Right ventricle myocardium inferior (tissue), 1 donor: ENCODE measurements at regions not wholly inside any gene's neighbourhood (a gene's known extent, or its start where the extent isn't known, plus 50 kb on each side); places are given as distances from the start of the nearest gene placed in this dataset.
A peak's percentile ranks its signal among the peaks of the same experiment; 100 is the strongest.

ENCODE experiments used
- ATAC-seq: fragments of 200-7000 bp; cut with Tn5 transposase; one replicate; pipeline ENCODE4 v1.9.1; 2020; ENCODE audit warnings: mild to moderate bottlenecking, moderate library complexity
- DNase-seq: peaks from one replicate; pipeline ENCODE4 v3.0.0; 2021; ENCODE audit errors: missing footprints
- intact Hi-C: fragments of 100-400 bp; cut with DNase I; formaldehyde crosslinking; loops from one replicate; pipeline ENCODE4 v1.11.0; 2022
- donor health status: DM: no; HTN: yes; CAD: no; lungs with severe emphysema.

DNA sequence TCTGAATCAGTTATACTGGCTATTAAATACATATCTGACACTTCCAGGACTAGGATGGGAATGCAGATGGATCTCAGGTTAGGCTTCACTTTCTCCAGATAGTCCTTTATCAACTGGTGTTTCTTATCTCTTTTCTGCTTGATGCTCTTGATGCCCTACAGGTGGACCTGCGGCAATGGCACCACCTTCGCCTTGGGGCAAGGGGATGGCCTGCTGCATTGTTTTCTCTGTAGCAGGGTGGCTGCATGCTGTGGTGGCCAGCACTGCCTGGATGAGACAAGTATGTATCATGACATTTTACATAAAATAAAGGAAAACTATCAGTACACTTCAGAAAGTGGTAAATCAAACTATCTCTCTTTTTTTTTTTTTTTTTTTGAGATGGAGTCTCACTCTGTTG lies 217.7 kb upstream of the ZP4 start:
- intact Hi-C loops = no loop called here
- ATAC-seq = no peak
- DNase-seq = peak; percentile 53

DNA sequence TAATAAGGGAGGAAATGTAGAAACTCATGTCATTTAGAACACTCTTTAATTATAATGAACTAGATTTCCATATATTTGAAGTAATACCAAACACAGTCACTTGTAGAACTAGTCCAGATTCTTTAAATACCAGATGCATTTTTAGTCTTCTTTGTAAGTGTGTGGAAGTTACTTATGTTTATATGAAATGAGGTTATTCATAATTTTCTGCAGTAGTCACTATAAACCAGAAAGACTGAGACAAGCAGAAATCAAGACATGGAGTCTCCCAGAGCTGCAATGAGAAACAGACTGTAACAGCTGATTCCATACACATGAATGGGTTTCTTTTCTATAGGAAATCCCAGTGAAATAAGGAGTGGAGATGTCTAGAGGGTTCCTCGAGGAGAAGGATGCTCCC lies 216.6 kb upstream of the ZP4 start:
- intact Hi-C loops = no loop called here
- DNase-seq (no peak), ATAC-seq (no peak)

DNA sequence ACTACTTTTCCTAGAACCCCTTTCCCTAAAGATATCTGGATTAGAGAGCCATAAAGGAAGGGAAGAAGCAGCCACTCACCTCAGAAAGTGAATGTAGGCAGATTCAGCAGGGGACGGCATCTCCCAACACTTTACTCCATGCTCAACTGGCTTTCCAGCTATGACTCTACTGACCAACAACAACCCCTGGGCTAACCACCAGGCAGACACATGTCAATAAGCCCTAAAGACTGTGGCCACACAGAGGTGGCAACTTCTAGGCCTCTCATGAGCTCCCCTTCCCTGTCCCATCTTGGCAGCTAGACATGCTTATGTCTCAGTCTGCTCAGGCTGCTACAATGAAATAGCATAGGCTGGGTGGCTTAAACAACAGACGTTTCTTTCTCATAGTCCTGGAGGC lies 214.0 kb upstream of the ZP4 start:
- intact Hi-C loops = no loop called here
- no peak for DNase-seq
- ATAC-seq = no peak

DNA sequence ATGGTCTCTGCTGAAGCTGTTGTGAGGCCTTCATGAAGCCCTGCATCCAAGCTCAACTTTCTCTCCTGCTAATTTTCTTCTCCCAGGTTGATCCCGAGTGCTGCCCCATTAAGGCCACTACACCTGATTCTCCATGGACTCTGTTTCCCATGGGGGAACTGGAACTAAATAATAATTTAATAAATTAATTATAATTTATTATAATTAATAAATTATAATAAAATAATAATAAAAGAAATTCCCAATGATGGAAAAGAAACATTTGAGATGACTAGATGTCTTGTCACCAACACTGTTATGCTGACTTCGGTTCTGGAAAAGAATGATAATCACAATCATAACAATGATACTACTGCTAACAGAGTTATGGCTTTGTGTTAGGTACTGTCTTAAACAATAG lies 211.2 kb upstream of the ZP4 start:
- intact Hi-C loops = no loop called here
- DNase-seq (no peak), ATAC-seq (no peak)

DNA sequence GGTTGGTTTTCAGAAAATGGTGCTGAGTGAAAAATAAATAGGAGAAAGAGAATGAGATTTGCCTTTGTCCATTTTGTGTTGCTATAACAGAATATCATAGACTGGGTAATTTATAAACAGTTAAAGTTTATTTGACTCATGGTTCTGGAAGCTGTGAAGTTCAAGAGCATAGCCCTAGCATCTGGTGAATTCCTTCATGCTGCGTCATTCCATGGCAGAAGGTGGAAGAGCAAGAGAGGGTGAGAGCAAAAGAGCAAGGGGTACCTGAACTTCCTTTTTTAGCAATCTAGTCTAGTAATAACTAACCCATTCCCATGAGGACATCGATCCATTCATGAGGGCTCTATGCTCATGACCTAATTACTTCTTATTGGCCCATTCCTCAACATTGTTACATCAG lies 209.1 kb upstream of the ZP4 start:
- no peak for DNase-seq
- intact Hi-C loops = no loop called here
- ATAC-seq = no peak

DNA sequence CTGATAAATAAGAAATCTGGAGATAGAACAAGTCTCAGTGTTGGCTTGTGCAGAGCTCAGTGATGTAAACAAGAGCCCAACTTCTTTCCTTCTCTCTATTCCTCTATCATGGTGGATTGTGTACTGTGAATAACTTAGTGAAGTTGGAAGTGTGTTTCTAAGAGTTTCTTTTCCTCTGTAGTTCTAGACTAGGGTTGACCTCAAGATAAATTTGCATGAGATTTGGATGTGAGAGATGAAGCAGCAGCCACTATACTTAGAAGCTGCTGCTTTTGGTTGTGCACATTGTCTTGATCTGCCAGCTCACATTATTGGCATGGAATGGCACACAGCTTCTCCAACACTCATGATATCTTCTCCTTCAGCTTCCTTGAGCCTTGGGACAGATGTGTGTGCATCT lies 198.9 kb upstream of the ZP4 start:
- ATAC-seq (no peak), DNase-seq (no peak)
- intact Hi-C loops = no loop called here

DNA sequence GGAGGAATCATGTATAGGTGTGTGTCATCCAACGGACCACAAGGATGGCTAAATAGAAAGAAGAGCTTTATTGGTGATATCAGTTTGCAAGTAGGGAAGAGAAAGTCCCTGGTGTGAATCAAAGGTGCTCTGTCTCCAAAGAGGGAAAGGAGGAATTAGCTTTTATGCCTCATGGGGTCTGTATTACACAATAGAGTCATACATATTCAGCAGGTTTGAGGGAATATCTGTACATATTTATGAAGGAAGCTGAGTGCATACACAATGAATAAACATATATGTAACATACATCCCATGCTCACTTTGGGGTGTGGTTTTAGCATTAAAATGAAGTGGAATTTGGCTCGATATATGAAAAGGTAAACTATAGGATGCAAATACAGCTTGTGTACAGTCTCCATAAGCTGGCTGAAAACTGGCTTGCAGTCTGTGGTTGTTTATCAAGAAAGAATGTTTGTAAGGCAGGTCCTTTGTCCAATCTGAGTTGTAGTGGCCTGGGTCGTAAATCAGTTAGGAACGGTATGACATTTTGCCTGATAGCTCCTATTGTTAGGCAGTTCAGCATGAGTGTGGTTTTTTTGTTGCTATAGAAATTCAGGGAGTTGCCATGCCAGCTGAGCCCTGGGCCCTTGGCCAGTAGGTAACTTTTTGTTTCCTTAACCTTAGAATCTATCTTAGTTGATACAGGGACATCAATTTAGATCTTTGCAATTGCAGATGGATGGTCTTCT lies 198.0 kb upstream of the ZP4 start:
- no peak for ATAC-seq
- intact Hi-C loops = no loop called here
- DNase-seq = no peak

DNA sequence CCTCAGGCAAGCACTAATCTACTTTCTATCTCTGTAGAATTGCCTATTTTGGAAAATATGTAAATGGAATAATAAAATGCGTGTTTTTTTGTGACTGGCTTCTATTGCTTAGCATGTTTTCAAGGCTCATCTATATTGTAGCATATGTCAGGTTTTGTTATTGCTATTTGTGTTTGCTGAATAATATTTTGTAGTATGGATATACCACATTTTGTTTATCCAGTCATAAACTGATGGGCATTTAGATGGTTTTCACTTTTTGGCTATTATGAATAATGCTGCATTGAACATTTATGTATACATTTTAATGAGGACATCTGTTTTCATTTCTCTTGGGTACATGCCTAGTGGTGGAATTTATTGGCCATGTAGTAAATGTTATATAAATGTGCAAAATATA lies 183.3 kb upstream of the ZP4 start:
- ATAC-seq = no peak
- DNase-seq = no peak
- intact Hi-C loops = no loop called here

DNA sequence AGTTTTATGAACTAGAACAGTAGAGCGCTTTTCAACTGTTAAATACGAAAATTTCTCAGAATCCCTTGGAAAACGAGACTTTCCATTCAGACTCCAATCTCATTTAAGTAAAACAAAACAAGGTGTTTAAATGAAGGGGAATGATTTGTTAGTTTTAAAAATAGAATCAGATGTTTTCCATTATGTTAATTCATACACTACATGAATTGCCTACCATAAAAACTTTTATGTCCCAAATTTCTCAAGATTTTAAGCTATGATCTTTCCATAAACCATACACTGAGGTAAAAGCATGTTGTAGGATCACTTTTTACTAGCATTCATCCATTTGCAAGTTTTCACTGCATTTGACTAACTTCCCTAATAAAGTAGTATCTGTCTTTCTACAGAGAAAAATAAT lies 180.3 kb upstream of the ZP4 start:
- ATAC-seq = no peak
- no peak for DNase-seq
- intact Hi-C loops = no loop called here

DNA sequence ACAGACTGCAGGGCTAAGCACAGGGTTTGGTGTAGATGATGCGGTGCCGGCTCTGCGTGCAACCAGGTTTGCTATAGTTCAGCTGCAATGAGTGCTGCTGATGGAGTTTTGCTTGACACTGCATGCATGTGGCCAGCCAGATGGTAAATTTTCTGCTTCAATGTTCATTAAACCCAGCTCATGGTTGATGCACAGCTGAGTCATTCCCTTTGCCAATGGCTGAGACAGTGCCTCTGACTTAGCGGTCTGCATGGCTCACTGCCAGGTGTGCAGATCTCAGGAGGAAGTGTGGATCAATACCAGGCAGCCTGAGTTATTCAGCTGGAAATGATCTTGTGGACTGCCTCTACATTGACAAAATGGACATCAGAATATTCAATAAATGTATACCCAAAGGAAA lies 172.7 kb upstream of the ZP4 start:
- intact Hi-C loops = no loop called here
- no peak for ATAC-seq
- DNase-seq = no peak

DNA sequence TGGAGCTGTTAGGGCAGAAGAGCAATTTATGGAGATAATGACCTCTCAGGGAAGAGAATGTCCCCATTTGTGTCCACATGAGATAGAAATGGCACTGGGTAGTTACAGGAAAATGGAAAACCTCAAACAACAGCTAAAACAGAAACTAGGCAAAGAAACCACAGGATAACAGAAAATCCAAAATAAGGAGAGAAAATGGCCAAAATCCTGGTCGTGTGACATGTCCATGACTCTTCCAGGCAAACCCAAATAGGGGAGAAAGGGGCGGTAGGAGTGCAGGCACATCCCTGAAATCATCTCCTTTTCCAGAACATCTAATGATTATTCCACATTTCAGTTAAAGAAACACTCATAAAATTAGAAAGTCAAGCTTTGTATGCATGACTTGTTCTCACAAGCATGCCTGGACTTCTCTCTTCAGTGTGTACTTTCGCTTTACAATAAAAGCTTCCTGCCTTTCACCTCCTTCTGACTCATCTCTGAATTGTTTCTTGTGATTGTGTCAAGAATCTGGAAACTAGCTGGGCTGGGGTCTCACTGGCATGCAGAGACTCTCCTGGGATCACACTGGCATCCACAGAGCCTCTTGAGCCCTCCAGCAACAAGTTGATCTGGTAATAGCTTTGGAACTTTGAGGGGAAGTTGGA lies 171.4 kb upstream of the ZP4 start:
- ATAC-seq = no peak
- intact Hi-C loops = no loop called here
- no peak for DNase-seq

DNA sequence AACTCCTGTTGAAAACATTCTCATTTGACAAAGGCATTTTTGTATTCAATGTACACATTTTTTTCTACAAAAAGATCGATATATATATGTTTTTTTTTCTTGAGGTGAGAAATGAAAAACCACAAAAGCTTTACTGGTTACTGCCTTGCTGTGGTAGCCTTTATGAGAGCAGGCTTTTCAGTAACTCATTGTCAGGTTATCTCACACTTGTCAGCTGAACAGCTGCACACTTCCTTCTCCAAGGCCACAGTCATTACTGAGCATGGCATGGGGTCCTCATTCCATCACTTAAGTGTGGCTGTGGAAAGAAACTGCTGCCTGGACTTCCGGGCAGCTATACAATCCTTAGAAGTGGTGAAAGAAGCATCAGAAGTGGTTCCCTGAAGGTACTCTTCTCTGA lies 169.3 kb upstream of the ZP4 start:
- ATAC-seq (no peak), DNase-seq (no peak)
- intact Hi-C loops = no loop called here

DNA sequence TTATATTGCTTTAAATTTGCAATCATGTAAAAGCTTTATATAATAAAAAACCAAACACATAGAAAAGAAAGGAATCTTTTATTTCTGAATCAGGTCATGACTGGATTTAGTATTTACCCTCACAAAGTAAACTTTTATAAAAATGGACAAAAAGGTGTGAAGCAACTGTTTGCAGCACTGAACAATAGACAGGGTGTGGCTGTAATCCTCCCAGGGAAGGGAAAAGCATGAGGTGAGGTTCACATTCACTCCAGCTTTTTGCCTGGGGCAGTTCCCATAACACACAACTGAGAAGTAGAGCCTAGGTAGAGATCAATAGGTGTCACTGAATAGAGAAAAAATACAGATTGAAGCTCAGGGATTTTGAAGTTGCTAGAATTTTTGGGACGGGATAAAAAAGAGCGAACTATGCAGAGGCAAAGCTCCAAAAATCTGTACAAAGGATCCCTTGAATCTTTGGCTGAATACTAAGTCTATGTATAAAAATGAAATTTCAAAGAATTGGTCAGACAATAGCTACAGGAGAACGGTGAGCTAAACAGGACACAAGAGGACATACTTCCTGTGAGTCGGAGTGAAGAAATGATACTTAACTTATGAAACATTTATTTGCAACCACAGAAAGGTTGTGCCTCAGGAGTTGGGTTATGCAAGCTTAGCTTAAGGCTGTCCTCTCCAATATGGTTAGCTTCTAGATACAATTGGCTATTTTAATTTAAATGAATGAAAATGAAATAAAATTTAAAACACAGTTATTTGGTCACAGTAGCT lies 162.0 kb upstream of the ZP4 start:
- intact Hi-C loops = no loop called here
- no peak for ATAC-seq

DNA sequence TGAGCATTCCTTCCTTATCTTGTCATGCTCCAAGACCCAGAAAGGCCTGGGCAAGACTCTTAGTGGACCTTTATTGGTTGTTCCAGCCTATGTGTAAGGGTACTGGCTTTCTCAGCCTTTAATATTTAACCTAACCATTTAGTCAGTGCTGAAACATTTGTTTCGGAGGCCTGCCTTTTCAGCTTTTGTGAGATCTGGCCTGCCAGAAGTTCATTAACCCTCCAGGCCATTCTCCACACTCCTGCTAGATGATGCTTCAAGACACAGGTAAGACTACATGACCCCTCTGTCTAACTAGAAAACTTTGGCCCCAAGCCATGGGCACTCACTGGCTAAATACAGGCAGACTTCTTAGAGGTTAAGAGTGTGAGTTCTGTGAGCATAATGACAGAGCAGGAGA lies 138.4 kb upstream of the ZP4 start:
- intact Hi-C loops = no loop called here
- ATAC-seq (no peak), DNase-seq (no peak)

More for the DNA sequence above, 162.0 kb upstream of the ZP4 start:
- DNase-seq = no peak

DNA sequence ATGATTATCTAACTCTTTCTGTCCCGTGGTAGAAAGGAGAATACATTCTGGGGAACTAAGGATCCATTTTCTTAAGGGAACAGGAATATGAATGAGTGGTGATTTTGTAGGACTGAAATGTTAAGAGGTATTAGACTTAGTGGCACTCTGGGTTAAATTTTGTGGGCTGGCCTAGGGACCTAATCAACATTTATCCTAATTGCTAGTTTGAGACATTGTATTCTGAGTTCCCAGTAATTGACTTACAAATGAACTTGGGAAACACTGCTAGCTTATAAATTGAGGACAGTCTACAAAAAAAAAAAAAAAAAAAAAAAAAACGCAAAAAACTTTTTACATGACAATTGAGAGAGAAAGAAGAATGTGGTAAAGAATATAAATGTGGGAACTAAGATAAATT lies 136.6 kb upstream of the ZP4 start:
- ATAC-seq (no peak), DNase-seq (no peak)
- intact Hi-C loops = no loop called here

DNA sequence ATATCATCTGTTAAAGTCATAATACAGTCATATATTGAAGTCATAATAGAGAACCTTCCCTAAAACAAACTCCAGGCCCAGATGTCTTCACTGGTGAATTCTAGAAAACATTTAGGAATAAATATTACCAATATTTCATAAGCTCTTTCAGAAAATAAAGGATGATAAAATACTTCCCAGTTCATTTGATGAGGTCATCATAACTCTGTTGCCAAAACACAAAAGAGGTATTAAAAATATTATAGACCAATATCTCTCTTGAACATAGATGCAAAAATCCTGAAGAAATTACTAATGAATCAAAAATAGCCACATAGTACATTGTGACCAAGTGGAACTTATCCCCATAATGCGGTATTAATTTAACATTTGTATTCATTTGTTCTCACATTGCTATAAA lies 132.4 kb upstream of the ZP4 start:
- ATAC-seq = no peak
- intact Hi-C loops = no loop called here
- no peak for DNase-seq

DNA sequence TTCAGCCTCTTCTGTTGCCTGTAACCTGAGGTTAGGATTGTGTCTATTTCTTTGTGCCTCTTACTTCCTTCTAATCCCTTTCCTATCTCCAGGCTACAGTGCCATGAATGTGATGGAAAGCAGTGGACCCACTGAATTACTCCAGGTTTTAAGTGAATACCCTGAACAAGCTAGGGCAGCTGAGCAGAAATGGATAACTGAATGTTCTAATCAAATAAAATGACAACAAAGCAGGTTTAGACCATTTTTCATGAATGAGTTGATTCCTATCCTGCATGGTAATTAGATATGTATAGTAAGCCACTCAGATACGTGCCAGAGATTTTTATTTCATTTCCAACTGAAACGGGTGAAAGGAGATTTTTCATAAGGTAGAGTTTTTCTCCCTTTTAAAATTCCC lies 127.5 kb upstream of the ZP4 start:
- DNase-seq = no peak
- ATAC-seq = no peak
- intact Hi-C loops = no loop called here

DNA sequence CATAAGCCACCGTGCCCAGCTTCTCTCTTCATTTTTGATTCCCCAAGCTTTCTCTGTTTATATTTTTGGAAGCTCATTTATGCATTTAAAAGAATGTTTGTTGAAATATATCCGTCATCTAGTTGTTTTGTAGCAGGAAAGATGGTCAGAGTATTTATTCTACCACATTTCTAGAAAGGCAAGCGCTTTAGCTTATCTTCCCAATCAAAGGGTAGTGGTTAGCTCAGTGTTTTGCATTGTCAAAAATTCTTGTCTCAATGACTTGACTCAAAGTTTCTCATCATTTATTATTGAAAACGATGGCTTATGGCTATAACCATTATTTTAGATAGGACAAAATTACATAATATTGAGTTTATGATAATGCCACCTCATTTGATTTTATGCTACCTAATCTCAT lies 116.1 kb upstream of the ZP4 start:
- DNase-seq (no peak), ATAC-seq (no peak)
- intact Hi-C loops = no loop called here

DNA sequence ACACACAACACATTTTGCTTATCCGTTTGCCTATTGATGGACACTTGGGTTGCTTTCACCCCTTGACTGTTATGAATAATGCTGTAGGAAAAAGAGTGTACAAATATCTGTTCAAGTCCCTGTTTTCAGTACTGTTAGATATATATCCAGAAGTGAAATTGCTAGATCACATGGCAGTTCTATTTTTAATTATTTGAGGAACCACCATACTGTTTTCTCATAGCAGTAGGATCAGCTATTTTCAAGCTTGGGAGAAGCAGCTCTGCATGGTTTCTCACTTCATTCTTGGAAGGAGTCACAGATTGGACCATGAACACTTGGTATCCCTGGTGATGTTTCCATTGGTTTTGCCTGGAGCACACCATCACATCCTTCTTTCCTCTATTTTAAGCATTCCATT lies 114.4 kb upstream of the ZP4 start:
- ATAC-seq = no peak
- intact Hi-C loops = no loop called here

DNA sequence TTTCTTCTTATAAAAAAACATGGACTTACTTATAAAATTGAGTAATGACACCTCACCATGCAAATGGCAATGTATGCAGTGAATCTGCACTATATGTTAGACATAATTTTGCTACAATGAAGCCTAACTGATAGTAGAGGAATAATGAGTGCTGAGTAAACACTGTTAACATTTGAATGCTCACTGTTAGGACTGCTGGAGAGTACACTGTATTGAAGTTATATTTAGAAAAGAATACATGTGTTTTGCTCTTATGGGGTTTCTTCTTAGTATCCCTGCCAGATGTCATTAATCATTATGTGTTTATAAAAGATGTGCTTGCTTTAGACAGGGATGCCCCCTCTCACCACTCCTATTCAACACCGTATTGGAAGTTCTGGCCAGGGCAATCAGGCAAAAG lies 111.1 kb upstream of the ZP4 start:
- intact Hi-C loops = no loop called here
- no peak for ATAC-seq
- no peak for DNase-seq

More for the DNA sequence above, 114.4 kb upstream of the ZP4 start:
- no peak for DNase-seq
